HPDE6-E6E7 (cell line): ENCODE measurements at regions not wholly inside any gene's neighbourhood (a gene's known extent, or its start where the extent isn't known, plus 50 kb on each side); places are given as distances from the start of the nearest gene placed in this dataset.
A peak's percentile ranks its signal among the peaks of the same experiment; 100 is the strongest.

ENCODE experiments used
- DNase-seq: peaks from one replicate; pipeline ENCODE4 v3.0.0; 2011; ENCODE audit warnings: missing footprints; ENCODE audit errors: extremely low spot score

GRCh38 chr15:70475407-70475781 lies 288.0 kb downstream of the UACA start:
- no peak for DNase-seq

- DNase-seq: peak; percentile 74
Measured at GRCh38 chr15:70474471-70475406, 288.6 kb downstream of the UACA start.

GRCh38 chr15:70473581-70474370 lies 289.6 kb downstream of the UACA start:
- DNase-seq: no peak

- DNase-seq: no peak
Measured at GRCh38 chr15:70471517-70471916, 291.8 kb downstream of the UACA start.

- DNase-seq: no peak
Measured at GRCh38 chr15:70470556-70471191, 292.7 kb downstream of the UACA start.

- DNase-seq: no peak
Measured at GRCh38 chr15:70469651-70470555, 293.5 kb downstream of the UACA start.

GRCh38 chr15:70469182-70469581 lies 294.2 kb downstream of the UACA start:
- no peak for DNase-seq

GRCh38 chr15:70466895-70467529 lies 296.3 kb downstream of the UACA start:
- no peak for DNase-seq

- DNase-seq: no peak
Measured at GRCh38 chr15:70466305-70466704, 297.1 kb downstream of the UACA start.

DNA sequence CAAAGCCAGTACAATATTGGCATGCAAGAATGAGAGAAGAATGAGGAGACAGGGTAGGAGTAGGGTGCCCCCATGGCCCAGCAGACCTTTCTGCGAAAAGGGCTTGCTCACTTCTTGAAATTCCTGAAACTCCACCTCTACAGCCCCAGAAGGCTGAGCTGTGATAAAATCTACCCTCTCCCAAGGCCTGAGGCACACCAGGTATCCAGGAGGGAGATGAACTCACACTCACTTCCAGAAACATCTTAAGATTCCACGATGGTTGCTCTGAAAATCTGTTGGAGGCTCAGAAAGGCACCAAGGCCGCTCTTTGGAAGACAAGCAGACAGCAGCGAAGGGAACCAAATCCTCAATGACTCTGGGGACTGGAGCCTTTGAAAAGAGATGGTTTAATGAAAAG lies 297.5 kb downstream of the UACA start:
- DNase-seq: no peak

- no peak for DNase-seq
Measured at GRCh38 chr15:70463453-70463834, 299.9 kb downstream of the UACA start.

DNA sequence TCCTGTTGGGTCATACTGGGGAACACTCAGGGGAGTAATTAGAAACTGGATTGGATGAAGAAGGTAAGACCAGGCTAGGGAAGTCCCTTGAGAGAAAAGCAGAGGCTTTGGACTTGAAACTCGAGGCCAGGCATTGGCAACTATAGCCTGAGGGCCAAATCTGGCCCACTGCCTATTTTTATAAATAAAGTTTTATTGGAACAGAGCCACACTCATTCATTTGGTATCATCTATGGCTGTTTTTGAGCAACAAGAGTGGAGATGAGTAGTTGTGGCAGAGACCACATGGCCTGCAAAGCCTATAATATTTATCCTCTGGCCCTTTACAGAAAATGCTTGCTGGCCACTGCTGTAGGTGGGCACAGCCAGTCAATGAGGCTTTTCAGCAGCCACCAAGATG lies 301.4 kb downstream of the UACA start:
- no peak for DNase-seq

DNA sequence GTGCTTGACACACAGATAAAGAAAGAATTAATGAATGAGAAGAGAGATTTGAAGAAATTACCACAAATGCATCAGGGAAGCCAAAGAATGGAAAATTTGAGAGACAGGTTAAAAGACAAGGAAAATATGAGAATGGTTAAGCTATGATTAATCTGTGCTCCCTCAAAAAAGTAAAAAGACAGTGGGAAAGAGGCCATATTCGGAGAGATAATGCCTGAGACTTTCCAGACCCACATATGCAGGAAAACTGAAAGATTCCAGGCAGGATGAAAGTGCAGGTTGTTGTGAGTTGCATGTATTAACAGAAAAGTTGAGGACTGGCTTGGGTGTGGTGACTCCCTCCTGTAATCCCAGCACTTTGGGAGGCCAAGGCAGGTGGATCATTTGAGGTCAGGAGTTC lies 302.3 kb downstream of the UACA start:
- DNase-seq: no peak

GRCh38 chr15:70459312-70459711 lies 304.0 kb downstream of the UACA start:
- DNase-seq: no peak

DNA sequence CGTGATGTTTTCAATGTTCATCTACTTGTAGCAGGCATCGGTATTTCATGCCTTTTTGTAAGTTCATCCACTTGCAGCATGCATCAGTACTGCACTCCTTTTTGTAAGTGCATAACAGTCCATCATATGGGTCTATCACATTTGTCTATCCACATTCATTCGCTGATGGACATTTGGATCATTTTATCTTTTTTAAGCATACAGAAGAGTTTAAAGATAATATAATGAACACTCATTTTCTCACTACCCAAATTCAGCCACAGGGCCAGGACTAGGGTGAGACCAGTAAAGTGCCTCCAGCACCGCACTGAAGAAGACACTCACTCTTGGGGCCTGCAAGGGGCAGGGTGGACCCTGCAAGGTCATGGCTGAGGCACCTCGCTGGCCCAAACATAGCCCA lies 309.6 kb downstream of the UACA start:
- no peak for DNase-seq

DNA sequence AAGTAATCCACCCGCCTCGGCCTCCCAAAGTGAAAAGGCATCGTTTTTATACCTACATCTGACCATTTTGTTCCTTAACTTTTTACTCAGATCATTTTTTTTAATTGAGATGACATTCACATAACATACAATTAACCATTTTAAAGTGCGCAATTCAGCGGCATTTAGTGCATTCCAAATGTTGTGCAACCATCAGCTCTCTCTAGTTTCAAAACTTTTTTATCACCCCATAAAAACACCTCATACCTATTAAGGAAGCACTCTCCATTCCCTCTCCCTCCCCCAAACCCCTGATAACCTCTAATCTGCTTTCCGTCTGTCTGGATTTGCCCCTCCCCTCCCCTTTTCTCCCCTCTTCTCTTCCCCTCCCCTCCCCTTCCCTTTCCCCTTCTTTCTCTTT lies 310.1 kb downstream of the UACA start:
- DNase-seq: no peak

DNA sequence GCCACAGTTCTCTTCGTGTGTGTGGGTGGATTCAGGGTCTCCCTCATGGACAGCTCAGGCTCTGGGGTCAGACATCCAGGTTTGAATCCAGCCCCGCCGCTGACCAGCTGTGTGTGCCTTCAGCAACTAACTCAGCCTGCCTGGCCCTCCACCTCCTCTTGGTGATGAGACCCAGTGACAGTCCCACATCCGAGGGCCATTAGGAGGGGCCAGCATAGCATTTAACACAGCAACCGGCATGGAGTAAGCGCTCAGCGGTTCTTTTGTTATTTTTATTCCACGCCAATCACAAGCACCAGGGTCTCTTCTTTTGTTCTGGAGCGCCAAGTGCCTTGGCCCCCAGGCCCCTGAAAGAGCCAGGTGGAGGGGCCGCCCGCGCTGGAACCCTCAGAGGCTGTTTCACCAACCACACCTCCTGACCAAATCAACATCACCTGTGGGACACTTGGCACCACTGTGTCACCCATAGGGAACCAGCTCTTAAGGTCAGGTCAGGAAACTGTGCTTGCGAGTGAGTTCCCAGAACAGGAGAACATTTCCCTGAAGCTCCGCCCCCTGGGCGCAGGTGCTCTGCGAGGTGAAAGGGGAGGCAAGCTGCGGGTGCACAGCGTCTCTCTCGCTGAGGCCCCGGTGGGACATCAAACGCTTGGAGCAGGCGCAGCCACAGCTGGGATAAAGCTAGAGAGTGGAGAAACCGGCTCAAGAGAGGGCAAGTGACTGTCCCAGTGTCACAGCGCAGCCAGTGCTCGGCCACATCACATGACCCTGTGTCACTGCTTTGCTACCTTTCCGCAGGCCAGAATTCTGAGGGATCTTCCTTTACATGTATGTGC lies 311.3 kb downstream of the UACA start:
- DNase-seq: no peak

- no peak for DNase-seq
Measured at GRCh38 chr15:70450142-70450443, 313.3 kb downstream of the UACA start.

DNA sequence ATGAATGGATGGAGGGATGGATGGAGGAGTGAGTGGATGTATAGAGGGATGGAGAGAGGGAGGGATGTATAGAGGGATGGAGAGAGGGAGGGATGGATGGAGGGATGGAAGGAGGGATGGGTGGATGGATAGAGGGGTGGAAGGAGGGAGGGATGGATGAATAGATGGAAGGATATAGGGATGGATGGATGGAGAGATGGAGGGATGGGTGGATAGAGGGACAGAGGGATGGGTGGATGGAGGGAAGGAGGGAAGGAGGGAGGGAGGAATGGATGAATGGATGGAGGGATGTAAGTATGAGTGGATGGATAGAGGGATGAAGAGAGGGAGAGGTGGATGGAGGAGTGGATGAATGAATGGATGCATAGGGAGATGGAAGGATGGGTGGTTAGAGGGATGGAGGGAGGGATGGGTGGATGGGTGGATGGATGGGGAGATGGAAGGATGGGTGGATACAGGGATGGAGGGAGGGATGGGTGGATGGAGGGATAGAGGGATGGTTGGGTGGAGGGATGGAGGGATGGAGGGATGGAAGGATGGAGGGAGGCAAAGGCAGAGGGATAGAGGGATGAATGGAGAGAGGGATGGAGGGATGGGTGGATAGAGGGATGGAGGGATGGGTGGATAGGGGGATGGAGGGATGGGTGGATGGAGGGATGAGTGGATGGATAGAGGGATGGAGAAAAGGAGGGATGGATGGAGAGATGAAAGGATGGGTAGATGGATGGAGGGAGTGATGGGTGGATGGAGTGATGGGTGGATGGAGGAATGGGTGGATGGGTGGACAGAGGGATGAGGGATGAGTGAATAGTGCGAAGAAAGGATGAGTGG lies 313.8 kb downstream of the UACA start:
- DNase-seq: no peak
